KMS-11 (cell line): ENCODE measurements at regions not wholly inside any gene's neighbourhood (a gene's known extent, or its start where the extent isn't known, plus 50 kb on each side); places are given as distances from the start of the nearest gene placed in this dataset.

Experiments
- H2AFZ ChIP-seq: fragments of 200-600 bp; sonication (generic); 2 replicates; pipeline ENCODE4 v1.6.1; 2016; ENCODE audit warnings: antibody characterized with exemption, mixed run types, low read depth
- H3K27ac ChIP-seq: fragments of 200-600 bp; sonication (generic); 2 replicates; pipeline ENCODE4 v1.6.1; 2016; ENCODE audit warnings: mild to moderate bottlenecking, mixed run types
- H3K27me3 ChIP-seq: fragments of 200-600 bp; sonication (generic); 2 replicates; pipeline ENCODE4 v1.6.1; 2017; ENCODE audit warnings: mild to moderate bottlenecking, low read depth, mixed run types, moderate library complexity; ENCODE audit not compliant: insufficient read depth
- H3K36me3 ChIP-seq: fragments of 200-600 bp; sonication (generic); 2 replicates; pipeline ENCODE4 v1.6.1; 2017; ENCODE audit warnings: mild to moderate bottlenecking, mixed run types; ENCODE audit not compliant: insufficient read depth
- H3K4me1 ChIP-seq: fragments of 200-600 bp; sonication (generic); 2 replicates; pipeline ENCODE4 v1.6.1; 2016; ENCODE audit warnings: mild to moderate bottlenecking, low read depth, mixed run types; ENCODE audit not compliant: poor library complexity, severe bottlenecking
- H3K4me2 ChIP-seq: fragments of 200-600 bp; sonication (generic); 2 replicates; pipeline ENCODE4 v1.7.0; 2016; ENCODE audit warnings: mild to moderate bottlenecking, mixed run types
- H3K4me3 ChIP-seq: fragments of 200-600 bp; sonication (generic); IDR thresholded peaks from 2 replicates; pipeline ENCODE4 v1.6.1; 2017; ENCODE audit warnings: low read depth, low read length, mixed read lengths; ENCODE audit not compliant: insufficient read depth
- H3K79me2 ChIP-seq: fragments of 200-600 bp; sonication (generic); 2 replicates; pipeline ENCODE4 v1.6.1; 2016; ENCODE audit warnings: low read depth, mixed run types; ENCODE audit not compliant: insufficient read depth
- H3K9ac ChIP-seq: fragments of 200-600 bp; sonication (generic); 2 replicates; pipeline ENCODE4 v1.6.1; 2016; ENCODE audit warnings: mild to moderate bottlenecking, mixed run types
- H4K20me1 ChIP-seq: fragments of 200-600 bp; sonication (generic); 2 replicates; pipeline ENCODE4 v1.6.1; 2016; ENCODE audit warnings: mild to moderate bottlenecking, mixed run types; ENCODE audit not compliant: insufficient read depth
- CTCF ChIP-seq: fragments of 200-600 bp; sonication (generic); conservative IDR thresholded peaks from 2 replicates; pipeline ENCODE4 v1.6.1; 2017; ENCODE audit warnings: low read depth, mild to moderate bottlenecking, antibody characterized with exemption, low read length, moderate library complexity, mixed read lengths

GRCh38 chr22:27627444-27627833 lies 174.1 kb downstream of the MN1 start:
- no peaks in the 10 kb centered on the region for H4K20me1 ChIP-seq
- peaks cover 3% of the 10 kb centered on the region; the same call in 1 of the 2 replicates for H3K27me3 ChIP-seq
- H3K4me2 ChIP-seq = no peak overlapping the region
- H2AFZ ChIP-seq = no peak overlapping the region
- no peaks in the 10 kb centered on the region for H3K36me3 ChIP-seq
- H3K9ac ChIP-seq = no peak overlapping the region
- H3K4me3 ChIP-seq = no peak overlapping the region
- no peak overlapping the region for H3K27ac ChIP-seq
- TF ChIP-seq CTCF = no peak
- no peaks in the 10 kb centered on the region for H3K79me2 ChIP-seq
- H3K4me1 ChIP-seq = no peaks in the 10 kb centered on the region

- no peak overlapping the region for H3K9ac ChIP-seq
Observed at GRCh38 chr22:27627901-27628300, 173.7 kb downstream of the MN1 start.

DNA sequence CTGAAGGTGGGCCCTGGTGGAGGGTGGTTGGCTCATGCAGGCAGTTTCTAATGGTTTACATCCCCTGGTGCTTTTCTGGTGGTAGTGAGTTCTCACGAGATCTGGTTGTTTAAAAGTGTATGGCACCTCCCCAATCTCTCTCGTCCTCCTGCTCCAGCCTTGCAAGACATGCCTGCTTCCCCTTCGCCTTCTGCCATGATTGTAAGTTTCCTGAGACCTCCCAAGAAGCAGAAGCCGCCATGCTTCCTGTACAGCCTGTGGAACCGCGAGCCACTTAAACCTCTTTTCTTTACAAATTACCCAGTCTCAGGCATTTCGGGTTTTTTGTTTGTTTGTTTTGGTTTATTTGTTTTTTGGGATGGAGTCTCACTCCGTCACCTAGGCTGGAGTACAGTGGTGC lies 173.2 kb downstream of the MN1 start:
- Histone ChIP-seq H3K4me1 (no peaks in the 10 kb centered on the region), H4K20me1 (no peaks in the 10 kb centered on the region), H2AFZ (no peak overlapping the region), H3K4me3 (no peak overlapping the region), H3K4me2 (no peak overlapping the region), H3K9ac (no peak overlapping the region), H3K27me3 (peaks cover 3% of the 10 kb centered on the region; the same call in 1 of the 2 replicates), H3K79me2 (no peaks in the 10 kb centered on the region), H3K27ac (no peak overlapping the region), H3K36me3 (no peaks in the 10 kb centered on the region)
- no peak for TF ChIP-seq CTCF

More at GRCh38 chr22:27627901-27628300, 173.7 kb downstream of the MN1 start:
- Histone ChIP-seq H3K79me2 (no peaks in the 10 kb centered on the region), H3K4me1 (no peaks in the 10 kb centered on the region), H3K27ac (no peak overlapping the region), H3K4me2 (no peak overlapping the region), H2AFZ (no peak overlapping the region), H3K4me3 (no peak overlapping the region), H3K27me3 (peaks cover 3% of the 10 kb centered on the region; the same call in 1 of the 2 replicates), H3K36me3 (no peaks in the 10 kb centered on the region), H4K20me1 (no peaks in the 10 kb centered on the region)
- no peak for TF ChIP-seq CTCF

- no peaks in the 10 kb centered on the region for H3K4me1 ChIP-seq
- H2AFZ ChIP-seq = no peak overlapping the region
- no peak overlapping the region for H3K4me2 ChIP-seq
- no peaks in the 10 kb centered on the region for H4K20me1 ChIP-seq
- H3K4me3 ChIP-seq = no peak overlapping the region
- no peak overlapping the region for H3K27ac ChIP-seq
- H3K27me3 ChIP-seq = peaks cover 3% of the 10 kb centered on the region; the same call in 1 of the 2 replicates
- H3K36me3 ChIP-seq = no peaks in the 10 kb centered on the region
- no peaks in the 10 kb centered on the region for H3K79me2 ChIP-seq
- H3K9ac ChIP-seq = no peak overlapping the region
- no peak for TF ChIP-seq CTCF
Observed at GRCh38 chr22:27628891-27629631, 172.5 kb downstream of the MN1 start.
